Posterior vena cava (tissue), 2 donors: ENCODE measurements at regions not wholly inside any gene's neighbourhood (a gene's known extent, or its start where the extent isn't known, plus 50 kb on each side); places are given as distances from the start of the nearest gene placed in this dataset.
A peak's percentile ranks its signal among the peaks of the same experiment; 100 is the strongest.

ENCODE experiments used
- DNase-seq: peaks from one replicate; pipeline ENCODE4 v3.0.0-alpha.2; 2020; ENCODE audit warnings: low spot score
- intact Hi-C, 2 donors: fragments of 100-400 bp; cut with DNase I; formaldehyde crosslinking; loops; one replicate each; pipeline versions ENCODE4 v1.14.1 to v1.14.2; 2022 to 2023
- donor health status: DM: yes; HTN: yes; CAD: no.
- donor health status: DM: yes; HTN: yes; CAD: no.

DNA sequence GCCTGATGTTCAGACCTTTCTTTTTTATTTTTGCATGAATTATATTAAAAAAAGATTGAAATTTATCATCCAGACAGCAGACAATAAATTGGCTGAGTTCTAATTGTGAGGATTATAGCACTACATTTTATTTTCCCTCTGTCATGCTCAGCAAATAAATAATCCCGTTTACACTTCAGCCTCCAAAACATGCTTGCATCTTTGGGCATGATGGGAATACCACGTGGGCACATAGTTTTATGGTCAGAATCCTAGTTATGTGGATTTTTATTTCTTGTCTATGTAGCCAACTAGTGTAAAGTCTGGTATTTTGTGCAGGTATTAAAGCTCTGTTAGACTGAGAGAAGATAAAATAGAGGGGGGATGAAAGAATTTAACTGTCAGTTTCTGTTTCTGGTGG lies 276.9 kb upstream of the E2F7 start:
- DNase-seq: no peak
- intact Hi-C loops: no loop called here

DNA sequence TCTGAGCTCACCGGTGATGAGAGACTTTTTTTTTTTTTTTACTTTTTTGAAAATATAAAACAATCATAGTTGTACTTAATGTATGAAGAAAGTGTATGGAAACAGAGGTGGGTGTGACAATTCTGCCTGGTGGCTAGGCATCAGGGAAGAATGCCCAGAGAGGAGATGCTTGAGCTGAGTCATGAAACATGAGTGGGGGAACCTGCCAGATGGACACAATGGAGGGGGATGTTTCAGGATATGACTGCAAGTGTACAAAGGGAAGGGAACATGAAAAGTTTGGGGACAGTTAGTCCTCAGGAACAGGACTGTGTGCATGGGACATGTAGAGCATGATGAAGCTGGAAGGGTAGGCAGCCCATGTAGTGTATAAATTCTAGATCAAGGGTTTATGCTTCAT lies 274.2 kb upstream of the E2F7 start:
- intact Hi-C loops: no loop called here
- DNase-seq: no peak

DNA sequence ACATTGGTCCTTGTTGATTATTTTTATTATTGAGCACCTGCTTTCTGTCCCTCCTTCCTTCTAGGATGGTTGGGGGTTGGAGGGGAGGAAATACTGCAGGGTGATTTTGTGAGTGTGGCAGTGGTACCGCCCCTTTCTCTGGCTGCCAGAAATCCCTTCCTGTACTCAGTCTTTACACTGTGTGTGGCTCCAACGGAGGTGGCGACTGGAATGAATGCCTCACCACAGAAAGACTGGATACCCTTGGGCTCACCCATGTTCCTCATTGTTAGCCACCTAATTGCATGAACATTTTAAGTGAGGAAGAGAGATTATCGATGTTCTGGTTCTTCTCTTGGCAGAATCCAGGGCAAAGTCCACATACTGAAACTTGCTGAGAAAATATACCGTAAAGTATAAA lies 272.0 kb upstream of the E2F7 start:
- intact Hi-C loops: no loop called here
- no peak for DNase-seq

DNA sequence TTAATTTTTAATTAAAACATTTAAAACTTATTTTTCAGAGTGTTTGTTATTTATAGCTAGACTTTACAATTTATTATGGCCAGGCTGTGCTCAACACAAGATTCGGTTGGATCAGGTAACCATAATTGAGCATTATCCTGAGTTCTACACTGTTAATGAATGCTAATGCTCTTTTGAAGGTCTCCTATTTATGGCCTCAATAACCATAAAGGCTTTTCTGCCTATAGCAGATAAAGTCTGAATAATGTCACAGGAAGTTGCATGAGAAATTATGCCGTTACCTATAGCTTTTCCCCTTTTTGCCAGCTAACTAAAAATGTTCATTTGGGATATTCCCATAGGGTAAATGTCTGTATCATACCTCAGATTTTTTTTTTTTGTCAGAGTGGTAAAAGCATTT lies 269.4 kb upstream of the E2F7 start:
- DNase-seq: no peak
- intact Hi-C loops: no loop called here

DNA sequence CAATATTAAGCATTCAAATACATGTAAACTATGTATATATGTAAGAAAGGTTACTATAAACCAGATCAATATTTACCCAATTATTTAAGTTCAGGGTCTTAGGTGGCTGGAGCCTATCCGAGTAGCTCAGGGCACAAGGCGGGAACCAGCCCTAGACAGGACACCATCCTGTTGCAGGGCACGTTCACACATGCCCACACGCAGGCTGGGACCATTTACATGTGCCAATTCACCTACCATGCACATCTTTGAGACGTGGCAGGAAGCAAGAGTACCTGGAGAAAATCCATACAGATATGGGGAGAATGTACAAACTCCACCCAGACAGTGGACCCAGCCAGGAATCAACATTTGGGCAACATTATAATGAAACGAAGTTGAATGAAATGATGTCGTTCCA lies 263.0 kb upstream of the E2F7 start:
- DNase-seq: no peak
- intact Hi-C loops: no loop called here

DNA sequence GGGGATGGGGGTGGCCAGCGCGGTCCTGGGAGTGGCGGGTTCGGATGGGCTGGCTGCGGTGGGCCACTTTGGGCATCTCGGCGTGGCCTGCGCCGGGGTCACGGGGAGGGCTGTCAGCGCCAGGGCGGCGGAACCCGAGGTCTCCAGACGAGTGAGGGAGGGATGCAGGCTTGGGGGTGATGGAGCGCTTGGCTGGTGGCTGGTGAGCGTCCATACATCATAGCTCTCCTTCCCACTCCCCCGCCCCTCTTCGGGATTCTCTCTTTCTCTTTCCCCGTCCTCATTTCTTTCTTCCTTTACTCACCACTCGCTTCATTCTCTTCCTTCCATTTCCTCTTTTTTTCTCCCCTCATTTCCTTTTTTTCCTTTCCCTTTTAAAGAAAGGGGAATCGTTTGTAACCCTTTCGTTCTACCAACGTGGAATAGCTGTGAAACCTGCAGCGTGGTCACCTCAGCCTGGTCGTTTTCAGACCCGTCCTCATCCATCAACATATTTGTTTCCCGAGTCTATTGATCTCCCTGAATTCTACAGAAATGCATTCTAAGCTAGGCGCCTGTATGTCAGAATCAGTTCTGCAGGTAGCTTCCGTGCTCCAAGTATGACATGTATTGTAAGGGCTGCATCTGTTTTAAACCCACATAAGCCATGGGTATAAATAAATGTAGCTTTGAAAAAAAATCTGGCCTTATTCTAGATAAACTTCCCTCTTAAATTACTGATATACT lies 260.3 kb upstream of the E2F7 start:
- DNase-seq: no peak

DNA sequence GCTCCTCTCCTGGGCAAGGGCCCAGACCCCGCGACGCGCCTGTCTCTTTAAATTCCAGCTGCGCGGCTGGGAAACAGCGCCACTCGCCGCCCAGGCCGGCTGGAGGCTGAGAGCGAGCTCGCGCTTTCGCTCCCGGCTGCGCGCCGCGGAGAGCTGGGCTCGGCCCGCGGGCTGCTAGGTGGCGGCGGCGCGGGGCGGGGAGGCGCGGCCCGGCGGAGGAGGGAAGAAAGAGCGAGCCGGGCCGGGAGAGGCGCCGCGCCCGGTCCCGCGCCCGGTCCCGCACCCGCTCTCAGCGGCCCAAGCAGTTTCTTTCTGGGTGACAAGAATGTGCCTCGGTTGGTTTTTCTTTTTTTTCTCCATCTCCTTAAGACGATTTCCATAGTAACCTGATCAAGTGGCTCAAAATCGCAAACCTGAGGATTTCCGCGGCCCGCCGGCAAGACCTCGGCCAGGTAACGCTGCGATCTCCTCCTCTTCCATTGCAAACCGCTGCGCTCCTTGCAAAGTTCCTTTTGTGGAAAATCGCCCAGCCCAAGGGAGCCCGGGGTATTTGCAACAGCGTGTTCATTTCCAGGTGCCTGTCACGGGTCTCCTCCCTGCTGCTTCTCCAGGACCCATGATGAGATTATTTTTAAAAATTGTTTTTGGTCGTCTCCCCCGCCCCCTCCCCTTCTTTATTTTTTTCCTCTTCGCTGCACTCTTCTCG lies 259.5 kb upstream of the E2F7 start:
- intact Hi-C loops: no loop called here
- peak; percentile 87 for DNase-seq

More for the DNA sequence above, 260.3 kb upstream of the E2F7 start:
- intact Hi-C loops: no loop called here

DNA sequence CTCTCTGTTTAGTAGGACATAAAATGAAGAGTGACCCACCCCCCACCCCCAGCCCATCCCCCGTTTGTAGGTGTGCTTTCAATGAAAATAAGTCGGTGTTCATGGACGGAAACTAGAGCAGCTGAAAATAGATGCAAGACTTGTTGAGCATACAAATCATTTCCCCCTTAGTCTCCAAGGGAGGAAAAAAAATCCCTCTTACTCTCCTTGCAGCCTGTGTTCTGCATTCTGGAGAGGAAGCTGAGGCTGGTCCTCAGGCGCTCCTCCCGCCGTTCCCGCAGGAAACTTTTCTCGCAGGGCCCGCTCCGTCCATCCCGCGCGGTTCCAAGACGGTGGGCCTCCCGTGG lies 259.0 kb upstream of the E2F7 start:
- DNase-seq: no peak
- intact Hi-C loops: no loop called here

DNA sequence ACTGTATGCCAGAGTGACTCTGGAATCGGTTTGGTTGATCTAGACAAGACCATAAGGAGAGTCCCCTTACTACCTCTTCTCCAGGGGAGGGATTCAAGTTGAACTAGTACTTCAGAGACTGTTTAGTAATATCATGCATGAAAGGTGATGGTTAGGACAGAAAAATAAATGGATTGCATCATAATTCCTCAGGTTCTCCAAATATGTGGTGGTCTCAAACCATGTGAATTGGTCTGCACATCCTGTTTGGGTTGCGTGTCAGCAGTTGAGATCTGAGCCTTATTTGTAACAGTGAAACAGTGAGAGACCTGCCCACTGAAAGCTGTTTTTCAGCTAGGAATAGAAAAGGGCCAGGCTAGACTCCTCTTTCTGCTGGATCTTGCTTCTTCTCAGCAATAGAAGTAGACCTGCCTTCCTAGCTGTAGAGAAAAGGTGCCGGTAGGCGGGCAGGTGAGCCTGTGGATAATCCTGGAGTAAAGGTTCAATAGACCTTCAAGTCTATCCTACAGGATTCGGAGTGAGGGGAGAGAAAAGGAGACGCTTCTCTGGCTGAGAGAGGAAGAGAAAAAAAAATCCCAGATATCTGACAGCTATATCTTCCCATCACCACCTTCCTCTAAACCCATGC lies 258.5 kb upstream of the E2F7 start:
- intact Hi-C loops: no loop called here
- no peak for DNase-seq

DNA sequence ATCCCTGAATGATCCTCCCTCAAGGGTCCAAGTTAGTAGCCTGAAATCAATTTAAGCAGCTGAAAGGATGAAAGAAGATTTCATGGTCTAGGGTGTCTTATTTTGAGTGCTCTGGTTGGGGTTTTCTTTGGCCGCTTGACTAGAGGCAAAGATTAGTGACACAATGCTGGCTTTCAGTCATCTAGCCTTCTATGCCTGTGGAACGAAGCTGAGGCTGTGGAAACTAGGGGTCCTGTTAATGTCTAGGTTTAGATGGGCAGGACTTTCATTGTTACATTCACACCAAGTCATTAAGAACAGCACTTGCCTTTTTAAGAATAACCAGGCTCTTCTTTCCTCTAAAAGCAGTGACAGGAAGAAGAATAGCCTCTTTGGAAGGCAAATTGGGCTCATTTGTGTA lies 253.8 kb upstream of the E2F7 start:
- intact Hi-C loops: no loop called here
- no peak for DNase-seq

DNA sequence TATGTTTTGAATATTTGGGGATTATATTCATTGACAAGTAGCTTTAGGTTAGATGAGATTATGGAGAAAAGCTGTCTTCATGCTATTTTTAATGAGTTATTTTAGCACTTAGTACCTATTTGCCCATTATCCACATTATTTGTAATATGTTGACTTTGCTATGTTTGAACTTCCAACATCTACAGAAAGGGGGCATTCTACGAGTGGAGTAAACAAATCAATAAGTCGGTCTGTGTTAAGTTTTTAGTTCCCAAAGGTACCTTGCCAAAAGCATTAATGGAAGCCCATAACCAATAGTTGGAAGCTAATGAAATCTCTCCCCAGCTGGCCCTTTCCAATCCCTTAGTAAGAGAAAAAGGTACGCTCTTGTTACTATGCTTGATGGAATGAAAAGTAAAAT lies 250.0 kb upstream of the E2F7 start:
- intact Hi-C loops: no loop called here
- DNase-seq: no peak

DNA sequence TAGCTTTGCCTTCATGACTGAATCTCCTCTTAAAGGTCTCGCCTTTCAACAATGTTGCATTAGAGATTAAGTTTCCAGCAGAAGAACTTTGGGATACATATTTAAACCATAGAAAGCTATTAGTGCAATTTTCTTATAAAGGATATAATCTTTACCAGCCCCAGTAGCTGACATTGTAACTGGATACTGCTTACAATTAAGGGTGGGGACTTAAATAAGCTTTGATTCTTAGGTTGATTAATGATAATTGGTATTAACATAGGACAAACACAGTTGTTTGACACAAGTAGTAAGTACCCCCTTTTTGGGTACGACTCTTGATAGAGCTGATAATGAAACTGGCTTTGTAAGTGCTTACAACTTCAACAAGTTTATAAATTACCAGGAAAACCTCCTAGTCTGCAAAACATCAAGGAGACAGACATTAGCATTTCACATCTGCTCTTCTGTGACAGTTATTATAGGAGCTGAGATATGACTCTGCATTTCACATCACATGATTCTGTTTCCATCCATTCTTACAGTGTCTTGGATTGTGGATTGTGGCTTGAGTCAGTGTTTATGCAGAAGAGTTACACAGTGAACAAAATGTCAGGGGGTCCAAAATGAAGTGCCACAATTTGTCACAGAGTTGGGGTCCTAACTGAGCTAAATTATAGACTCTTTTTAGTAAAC lies 249.1 kb upstream of the E2F7 start:
- DNase-seq: no peak
- intact Hi-C loops: no loop called here

DNA sequence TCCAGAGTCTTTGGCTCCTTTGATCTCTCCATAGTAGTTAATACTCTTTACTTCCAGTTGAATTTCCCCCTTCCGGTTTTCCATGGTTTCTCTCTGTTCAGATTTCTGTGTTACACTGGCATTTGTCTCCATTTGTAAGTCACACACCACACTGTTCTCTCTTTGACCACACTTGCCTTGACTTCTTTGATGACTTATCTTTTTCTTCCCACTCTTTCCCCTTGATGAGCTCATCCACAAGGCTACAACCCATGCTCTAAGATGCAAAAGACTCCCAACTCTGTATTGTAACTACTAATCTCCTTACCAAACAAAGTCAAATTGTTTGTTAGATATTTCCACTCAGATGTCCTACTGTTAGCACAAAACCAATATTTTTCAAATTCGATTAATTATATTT lies 242.7 kb upstream of the E2F7 start:
- intact Hi-C loops: no loop called here
- DNase-seq: no peak

DNA sequence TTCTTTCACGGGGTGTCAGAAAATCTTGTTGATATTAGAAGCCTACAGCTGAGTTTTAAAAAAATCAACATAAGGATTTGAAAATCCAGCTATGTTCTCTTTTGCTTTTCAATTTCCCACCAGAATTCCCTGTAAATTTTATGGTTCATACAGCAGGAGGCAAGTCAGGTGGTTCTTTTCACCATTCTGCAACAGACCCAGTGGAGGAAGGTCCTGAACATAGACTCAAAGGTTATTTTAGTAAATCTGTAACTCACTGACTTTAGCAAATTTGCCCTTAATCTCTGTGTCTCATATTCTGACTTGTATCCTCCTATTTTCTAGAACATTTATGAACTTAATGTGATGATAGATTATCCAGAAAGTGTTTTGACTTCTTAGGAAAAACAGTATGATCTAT lies 235.4 kb upstream of the E2F7 start:
- DNase-seq: no peak
- intact Hi-C loops: loop anchor here in 1 of 2 donors (1.0 kb wide), 1 partner anchor 17 kb away; no protein-coding TSS in a partner anchor

DNA sequence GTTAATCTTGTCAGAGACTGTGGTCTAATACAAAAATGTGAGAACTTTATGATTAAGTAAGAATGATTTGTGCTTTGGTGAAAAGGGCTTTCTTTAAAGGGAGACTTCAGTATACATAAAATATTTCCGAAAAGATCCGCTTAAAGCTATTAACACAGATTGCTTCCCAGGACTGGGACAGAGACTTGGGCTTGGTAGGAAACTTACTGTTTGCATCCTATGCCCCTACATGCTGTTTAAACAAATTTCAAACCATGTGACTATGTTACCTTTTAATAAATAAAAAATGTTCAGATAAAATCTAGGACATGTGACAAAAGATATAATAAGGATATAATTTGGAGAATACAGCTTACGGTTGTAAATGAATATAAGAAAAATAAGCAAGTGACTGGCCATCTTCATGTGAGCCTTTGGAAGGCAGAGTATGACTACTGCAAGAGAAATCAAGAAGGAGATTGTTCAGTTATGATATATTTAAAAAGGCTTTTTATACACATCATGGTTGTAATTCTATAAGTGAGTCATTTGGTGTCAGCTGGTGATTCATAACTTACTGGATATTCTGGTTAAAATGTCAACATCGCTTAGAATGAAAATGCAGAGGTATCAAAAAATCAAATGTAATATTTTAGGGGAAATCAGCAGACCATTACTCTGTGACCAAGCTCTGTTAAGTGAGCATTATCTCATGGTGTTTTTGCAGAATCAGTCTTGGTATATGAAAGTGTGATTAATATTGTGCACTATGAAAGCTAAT lies 234.7 kb upstream of the E2F7 start:
- intact Hi-C loops: no loop called here
- DNase-seq: no peak

DNA sequence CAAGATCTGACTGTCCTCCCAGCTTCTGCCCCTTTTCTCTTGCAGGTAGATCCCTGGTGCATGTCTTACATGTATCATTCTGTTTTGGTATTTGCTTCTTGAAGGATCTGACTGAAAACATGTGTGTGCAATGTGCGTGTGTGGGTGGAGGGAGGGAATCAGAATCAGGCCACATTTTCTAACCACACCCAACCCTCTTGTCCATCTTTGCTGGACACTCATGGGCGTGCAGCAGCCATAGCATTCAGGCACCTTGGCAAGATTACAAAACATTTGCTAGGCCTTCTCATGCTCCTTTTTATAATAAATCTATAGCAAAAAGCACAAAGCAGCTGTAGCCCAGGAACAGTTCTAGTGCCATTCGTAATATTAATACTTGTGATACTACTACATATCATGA lies 233.6 kb upstream of the E2F7 start:
- no peak for DNase-seq
- intact Hi-C loops: no loop called here

DNA sequence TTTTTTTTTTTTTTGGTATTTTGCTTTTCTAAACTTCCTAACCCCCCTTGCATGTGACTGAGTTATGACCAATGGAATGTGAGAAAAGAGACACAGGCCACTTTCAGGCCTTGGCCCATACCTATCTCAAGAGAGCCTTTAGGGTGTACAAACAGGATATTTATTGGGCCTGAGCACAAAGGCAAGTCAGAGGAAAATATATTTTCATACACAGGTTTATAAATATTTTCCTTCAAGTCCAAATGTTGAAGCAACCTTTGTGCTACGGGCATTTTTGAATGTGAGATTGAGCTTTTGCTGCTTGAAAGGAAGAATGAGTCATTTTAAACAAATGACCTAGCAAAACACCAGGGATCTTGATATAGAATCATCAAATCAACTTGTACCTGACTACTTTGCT lies 228.6 kb upstream of the E2F7 start:
- DNase-seq: no peak
- intact Hi-C loops: no loop called here

DNA sequence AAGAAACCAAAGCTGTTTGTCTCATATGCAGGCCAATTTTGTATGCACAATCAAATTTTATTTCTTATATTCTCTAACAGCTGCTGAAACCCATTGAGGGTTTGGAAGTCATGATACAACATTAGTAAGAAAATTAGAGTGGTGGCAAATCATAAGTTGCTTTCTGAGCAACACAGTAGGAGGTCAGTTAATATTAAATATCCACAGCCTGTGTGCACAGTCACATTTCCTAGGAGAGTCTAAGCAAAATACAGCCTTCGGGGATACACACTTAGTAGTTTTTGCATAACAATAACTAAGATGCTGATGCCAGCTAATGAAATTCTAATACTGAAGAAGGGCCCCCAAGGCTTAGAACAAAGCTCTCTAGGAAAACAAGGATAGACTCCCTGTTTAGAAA lies 209.6 kb upstream of the E2F7 start:
- DNase-seq: no peak
- intact Hi-C loops: no loop called here

DNA sequence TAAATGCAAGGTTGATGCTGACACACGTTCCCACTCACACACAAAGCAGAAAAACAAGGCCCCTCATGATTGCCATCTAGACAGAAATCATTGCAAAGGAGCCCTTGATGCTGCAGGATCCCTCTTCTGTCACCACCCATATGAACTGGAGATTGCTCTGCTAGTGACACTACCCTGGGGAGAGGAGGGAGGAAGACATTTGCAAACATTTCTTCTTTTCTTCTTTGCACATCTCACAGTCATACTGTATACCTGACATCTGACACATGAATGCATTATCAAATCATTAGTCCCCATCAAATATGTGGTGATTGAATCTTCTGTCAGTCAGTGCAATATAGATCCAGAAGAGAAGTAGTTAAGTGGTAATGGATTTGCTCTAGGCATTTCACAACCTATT lies 208.5 kb upstream of the E2F7 start:
- intact Hi-C loops: no loop called here
- no peak for DNase-seq

DNA sequence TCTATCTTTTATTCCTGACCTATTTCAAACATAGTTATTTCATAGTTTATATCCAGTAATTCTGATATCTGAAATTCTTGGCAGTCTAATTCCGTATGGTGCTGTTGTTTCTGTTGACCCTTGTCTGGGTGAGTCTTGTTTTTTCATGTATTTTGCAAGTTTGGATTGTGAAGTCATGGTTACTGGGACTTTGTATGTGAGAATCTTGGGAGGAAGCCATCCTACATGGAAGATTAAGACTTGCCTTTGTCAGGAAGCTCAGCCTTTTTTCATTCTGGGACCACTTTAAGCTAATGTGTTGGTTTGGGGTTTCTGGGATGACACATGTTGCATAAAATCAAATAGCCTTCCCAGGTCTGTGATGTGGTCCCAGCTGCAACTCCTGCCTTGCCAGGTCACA lies 191.6 kb upstream of the E2F7 start:
- intact Hi-C loops: no loop called here

More for the DNA sequence above, 191.6 kb upstream of the E2F7 start:
- DNase-seq: no peak
